WTC11 (cell line): ENCODE measurements at regions not wholly inside any gene's neighbourhood (a gene's known extent, or its start where the extent isn't known, plus 50 kb on each side); places are given as distances from the start of the nearest gene placed in this dataset.

ENCODE experiments used
- ATAC-seq: fragments of 200-7000 bp; cut with Tn5 transposase; 2 replicates; pipeline ENCODE4 v1.10.0; 2021; ENCODE audit warnings: mild to moderate bottlenecking, moderate library complexity
- CTCF ChIA-PET: fragments of 300-600 bp; sonication (Branson Sonifier 250); formaldehyde crosslinking; loops from one replicate; lab custom pipeline; 2021; ENCODE audit warnings: antibody characterized with exemption; lab: Charles Lee
- POLR2A ChIA-PET: fragments of 350-600 bp; sonication (Branson Sonifier 250); formaldehyde crosslinking; loops from one replicate; lab custom pipeline; 2021; ENCODE audit warnings: antibody characterized with exemption; lab: Charles Lee
- DNase-seq: peaks from one replicate; pipeline ENCODE4 v3.0.0; 2021; ENCODE audit warnings: low spot score
- H3K27ac Mint-ChIP-seq: 2 replicates; pipeline ENCODE4 v1.8.0; 2021; ENCODE audit warnings: mixed read lengths
- H3K27me3 Mint-ChIP-seq: 2 replicates; pipeline ENCODE4 v1.8.0; 2021; ENCODE audit warnings: low read depth, mild to moderate bottlenecking, moderate library complexity, mixed read lengths
- H3K36me3 Mint-ChIP-seq: 2 replicates; pipeline ENCODE4 v1.8.0; 2021; ENCODE audit warnings: mixed read lengths
- H3K4me1 Mint-ChIP-seq: 2 replicates; pipeline ENCODE4 v1.8.0; 2022; ENCODE audit warnings: mixed read lengths
- H3K4me3 Mint-ChIP-seq: 2 replicates; pipeline ENCODE4 v1.8.0; 2021; ENCODE audit warnings: mild to moderate bottlenecking, moderate library complexity, mixed read lengths
- H3K9me3 Mint-ChIP-seq: 2 replicates; pipeline ENCODE4 v1.8.0; 2021; ENCODE audit warnings: mixed read lengths
- CREB1 ChIP-seq: sonication (generic); formaldehyde crosslinking; IDR thresholded peaks from 2 replicates; pipeline ENCODE4 v1.8.0; 2023; ENCODE audit warnings: mild to moderate bottlenecking, missing genetic modification reagents
- ESRRA ChIP-seq: sonication (generic); formaldehyde crosslinking; IDR thresholded peaks from 2 replicates; pipeline ENCODE4 v1.8.1; 2022; ENCODE audit warnings: mild to moderate bottlenecking, missing genetic modification reagents, borderline replicate concordance
- FOXK1 ChIP-seq: sonication (generic); formaldehyde crosslinking; IDR thresholded peaks from 2 replicates; pipeline ENCODE4 v1.8.0; 2022; ENCODE audit warnings: mild to moderate bottlenecking, moderate library complexity, missing genetic modification reagents
- GABPB1 ChIP-seq: sonication (generic); formaldehyde crosslinking; IDR thresholded peaks from 2 replicates; pipeline ENCODE4 v1.8.1; 2023; ENCODE audit warnings: mild to moderate bottlenecking, missing genetic modification reagents
- NFATC4 ChIP-seq: fragments of 250-450 bp; sonication (Bioruptor Pico); IDR thresholded peaks from 2 replicates; pipeline ENCODE4 v1.9.0; 2021; ENCODE audit warnings: mild to moderate bottlenecking
- NFE2L1 ChIP-seq: sonication (generic); formaldehyde crosslinking; IDR thresholded peaks from 2 replicates; pipeline ENCODE4 v1.8.1; 2023; ENCODE audit warnings: missing genetic modification reagents
- NFYB ChIP-seq: sonication (generic); formaldehyde crosslinking; conservative IDR thresholded peaks from 2 replicates; pipeline ENCODE4 v1.8.0; 2022; ENCODE audit warnings: low read depth, missing genetic modification reagents
- PRRX2 ChIP-seq: fragments of 250-450 bp; sonication (Bioruptor Pico); IDR thresholded peaks from 2 replicates; pipeline ENCODE4 v1.8.0; 2021; ENCODE audit warnings: mild to moderate bottlenecking
- RELA ChIP-seq: sonication (generic); formaldehyde crosslinking; IDR thresholded peaks from 2 replicates; pipeline ENCODE4 v1.8.1; 2022; ENCODE audit warnings: missing genetic modification reagents, mild to moderate bottlenecking, borderline replicate concordance
- RORB ChIP-seq: fragments of 250-450 bp; sonication (Bioruptor Pico); IDR thresholded peaks from 2 replicates; pipeline ENCODE4 v1.9.0; 2021; ENCODE audit warnings: mild to moderate bottlenecking
- SOX15 ChIP-seq: fragments of 250-450 bp; sonication (Bioruptor Pico); IDR thresholded peaks from 2 replicates; pipeline ENCODE4 v1.9.0; 2021; ENCODE audit warnings: mild to moderate bottlenecking
- TEAD1 ChIP-seq: sonication (generic); formaldehyde crosslinking; IDR thresholded peaks from 2 replicates; pipeline ENCODE4 v1.8.0; 2022; ENCODE audit warnings: mild to moderate bottlenecking, missing genetic modification reagents
- TP53 ChIP-seq: sonication (generic); formaldehyde crosslinking; IDR thresholded peaks from 2 replicates; pipeline ENCODE4 v1.8.1; 2023; ENCODE audit warnings: mild to moderate bottlenecking, missing genetic modification reagents
- ZNF121 ChIP-seq: sonication (generic); formaldehyde crosslinking; IDR thresholded peaks from 2 replicates; pipeline ENCODE4 v1.8.0; 2023; ENCODE audit warnings: missing genetic modification reagents
- ZNF263 ChIP-seq: sonication (generic); formaldehyde crosslinking; IDR thresholded peaks from 2 replicates; pipeline ENCODE4 v1.8.1; 2022; ENCODE audit warnings: low read depth, mild to moderate bottlenecking, moderate library complexity, missing genetic modification reagents
- ZNF317 ChIP-seq: sonication (generic); formaldehyde crosslinking; IDR thresholded peaks from 2 replicates; pipeline ENCODE4 v1.8.1; 2023; ENCODE audit warnings: low read depth, mild to moderate bottlenecking, moderate library complexity, missing genetic modification reagents, borderline replicate concordance
- ZNF416 ChIP-seq: fragments of 250-450 bp; sonication (Bioruptor Pico); IDR thresholded peaks from 2 replicates; pipeline ENCODE4 v1.9.0; 2021; ENCODE audit warnings: mild to moderate bottlenecking, inconsistent platforms
- ZNF423 ChIP-seq: fragments of 250-450 bp; sonication (Bioruptor Pico); IDR thresholded peaks from 2 replicates; pipeline ENCODE4 v2.1.2; 2022; ENCODE audit warnings: mild to moderate bottlenecking, moderate library complexity
- ZNF671 ChIP-seq: fragments of 250-450 bp; sonication (Bioruptor Pico); IDR thresholded peaks from 2 replicates; pipeline ENCODE4 v1.8.0; 2021; ENCODE audit warnings: mild to moderate bottlenecking
- TF ChIP-seq, protein P1 (sequence below): sonication (generic); formaldehyde crosslinking; IDR thresholded peaks from 2 replicates; pipeline ENCODE4 v1.8.0; 2023; ENCODE audit warnings: mild to moderate bottlenecking, missing genetic modification reagents
- TF ChIP-seq, protein P2 (sequence below): fragments of 250-450 bp; sonication (Bioruptor Pico); IDR thresholded peaks from 2 replicates; pipeline ENCODE4 v2.1.2; 2022; ENCODE audit warnings: mild to moderate bottlenecking, moderate library complexity
- TF ChIP-seq, protein P3 (sequence below): fragments of 250-450 bp; sonication (Bioruptor Pico); IDR thresholded peaks from 2 replicates; pipeline ENCODE4 v1.8.0; 2021; ENCODE audit warnings: mild to moderate bottlenecking
- TF ChIP-seq, protein P4 (sequence below): fragments of 250-450 bp; sonication (Bioruptor Pico); IDR thresholded peaks from 2 replicates; pipeline ENCODE4 v1.9.0; 2021; ENCODE audit warnings: mild to moderate bottlenecking, borderline replicate concordance
- TF ChIP-seq, protein P5 (sequence below): sonication (generic); formaldehyde crosslinking; IDR thresholded peaks from 2 replicates; pipeline ENCODE4 v1.8.1; 2022; ENCODE audit warnings: low read depth, mild to moderate bottlenecking, moderate library complexity, missing genetic modification reagents, borderline replicate concordance

DNA sequence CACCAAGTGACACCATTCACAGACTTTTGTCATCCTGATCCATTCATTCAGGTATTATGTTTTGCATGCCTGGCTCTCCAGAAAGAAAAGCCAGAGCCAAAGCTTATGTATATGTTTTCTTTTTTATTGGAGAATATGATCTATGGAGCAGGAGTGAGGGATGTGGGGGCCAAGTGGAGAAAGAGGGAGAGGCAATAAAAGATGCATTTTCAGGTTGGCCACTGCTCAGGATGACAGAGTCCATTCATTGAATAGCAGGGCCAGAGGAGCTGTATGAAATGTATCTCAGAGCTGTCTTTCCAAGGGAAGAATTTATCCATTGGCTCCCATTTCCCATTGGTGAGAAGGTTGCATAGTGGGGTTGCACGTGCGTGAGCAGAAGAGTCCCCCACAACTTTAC lies 416.1 kb downstream of the ATP23 start (continued):
- TF ChIP-seq, protein P1, sequence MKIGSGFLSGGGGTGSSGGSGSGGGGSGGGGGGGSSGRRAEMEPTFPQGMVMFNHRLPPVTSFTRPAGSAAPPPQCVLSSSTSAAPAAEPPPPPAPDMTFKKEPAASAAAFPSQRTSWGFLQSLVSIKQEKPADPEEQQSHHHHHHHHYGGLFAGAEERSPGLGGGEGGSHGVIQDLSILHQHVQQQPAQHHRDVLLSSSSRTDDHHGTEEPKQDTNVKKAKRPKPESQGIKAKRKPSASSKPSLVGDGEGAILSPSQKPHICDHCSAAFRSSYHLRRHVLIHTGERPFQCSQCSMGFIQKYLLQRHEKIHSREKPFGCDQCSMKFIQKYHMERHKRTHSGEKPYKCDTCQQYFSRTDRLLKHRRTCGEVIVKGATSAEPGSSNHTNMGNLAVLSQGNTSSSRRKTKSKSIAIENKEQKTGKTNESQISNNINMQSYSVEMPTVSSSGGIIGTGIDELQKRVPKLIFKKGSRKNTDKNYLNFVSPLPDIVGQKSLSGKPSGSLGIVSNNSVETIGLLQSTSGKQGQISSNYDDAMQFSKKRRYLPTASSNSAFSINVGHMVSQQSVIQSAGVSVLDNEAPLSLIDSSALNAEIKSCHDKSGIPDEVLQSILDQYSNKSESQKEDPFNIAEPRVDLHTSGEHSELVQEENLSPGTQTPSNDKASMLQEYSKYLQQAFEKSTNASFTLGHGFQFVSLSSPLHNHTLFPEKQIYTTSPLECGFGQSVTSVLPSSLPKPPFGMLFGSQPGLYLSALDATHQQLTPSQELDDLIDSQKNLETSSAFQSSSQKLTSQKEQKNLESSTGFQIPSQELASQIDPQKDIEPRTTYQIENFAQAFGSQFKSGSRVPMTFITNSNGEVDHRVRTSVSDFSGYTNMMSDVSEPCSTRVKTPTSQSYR = no peak
- TF ChIP-seq NFYB (CRISPR knock-in tag) = no peak
- no peak for TF ChIP-seq FOXK1 (CRISPR knock-in tag)
- TF ChIP-seq SOX15 (CRISPR knock-in tag) = no peak
- TF ChIP-seq ZNF671 = no peak
- TF ChIP-seq, protein P2, sequence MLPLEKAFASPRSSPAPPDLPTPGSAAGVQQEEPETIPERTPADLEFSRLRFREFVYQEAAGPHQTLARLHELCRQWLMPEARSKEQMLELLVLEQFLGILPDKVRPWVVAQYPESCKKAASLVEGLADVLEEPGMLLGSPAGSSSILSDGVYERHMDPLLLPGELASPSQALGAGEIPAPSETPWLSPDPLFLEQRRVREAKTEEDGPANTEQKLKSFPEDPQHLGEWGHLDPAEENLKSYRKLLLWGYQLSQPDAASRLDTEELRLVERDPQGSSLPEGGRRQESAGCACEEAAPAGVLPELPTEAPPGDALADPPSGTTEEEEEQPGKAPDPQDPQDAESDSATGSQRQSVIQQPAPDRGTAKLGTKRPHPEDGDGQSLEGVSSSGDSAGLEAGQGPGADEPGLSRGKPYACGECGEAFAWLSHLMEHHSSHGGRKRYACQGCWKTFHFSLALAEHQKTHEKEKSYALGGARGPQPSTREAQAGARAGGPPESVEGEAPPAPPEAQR = no peak
- no peak for TF ChIP-seq PRRX2 (CRISPR knock-in tag)
- TF ChIP-seq RORB (CRISPR knock-in tag) = no peak
- TF ChIP-seq ZNF317 (CRISPR knock-in tag) = no peak
- TF ChIP-seq, protein P3, sequence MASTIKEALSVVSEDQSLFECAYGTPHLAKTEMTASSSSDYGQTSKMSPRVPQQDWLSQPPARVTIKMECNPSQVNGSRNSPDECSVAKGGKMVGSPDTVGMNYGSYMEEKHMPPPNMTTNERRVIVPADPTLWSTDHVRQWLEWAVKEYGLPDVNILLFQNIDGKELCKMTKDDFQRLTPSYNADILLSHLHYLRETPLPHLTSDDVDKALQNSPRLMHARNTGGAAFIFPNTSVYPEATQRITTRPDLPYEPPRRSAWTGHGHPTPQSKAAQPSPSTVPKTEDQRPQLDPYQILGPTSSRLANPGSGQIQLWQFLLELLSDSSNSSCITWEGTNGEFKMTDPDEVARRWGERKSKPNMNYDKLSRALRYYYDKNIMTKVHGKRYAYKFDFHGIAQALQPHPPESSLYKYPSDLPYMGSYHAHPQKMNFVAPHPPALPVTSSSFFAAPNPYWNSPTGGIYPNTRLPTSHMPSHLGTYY (CRISPR knock-in tag) = no peak
- TF ChIP-seq NFATC4 (CRISPR knock-in tag) = no peak
- no peak for TF ChIP-seq CREB1

DNA sequence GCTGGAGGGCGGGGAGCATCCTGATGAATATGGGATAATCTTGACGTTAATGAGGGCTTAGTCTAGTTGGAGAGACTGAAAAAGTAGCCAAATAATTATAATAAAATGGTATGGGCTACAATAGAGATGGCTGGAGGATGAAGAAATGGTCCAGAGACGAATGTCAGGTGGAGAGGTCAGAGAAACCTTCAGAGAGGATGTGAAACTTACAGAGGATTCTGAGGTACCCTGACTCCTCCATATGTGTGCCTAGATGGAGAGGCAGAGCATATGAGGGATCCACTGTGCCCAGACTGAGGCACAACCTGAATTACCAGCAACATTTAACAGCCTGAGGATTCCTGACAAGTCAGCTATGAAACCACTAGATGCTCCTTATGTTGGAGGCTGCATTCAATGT lies 417.0 kb downstream of the ATP23 start:
- Mint-ChIP-seq H3K27me3 (no peaks in the 10 kb centered on the region), H3K4me1 (no peaks in the 10 kb centered on the region), H3K4me3 (no peak overlapping the region), H3K36me3 (no peaks in the 10 kb centered on the region), H3K9me3 (0 out of 2 replicates have a peak, but pooled peaks cover 5% of the 10 kb centered on the region), H3K27ac (no peak overlapping the region)
- ChIA-PET POLR2A (no interaction called here), CTCF (no interaction called here)
- ATAC-seq = no peak
- no peak for TF ChIP-seq ZNF263 (CRISPR knock-in tag)
- TF ChIP-seq TEAD1 (CRISPR knock-in tag) = no peak
- no peak for TF ChIP-seq GABPB1 (CRISPR knock-in tag)
- no peak for TF ChIP-seq RELA (CRISPR knock-in tag)
- TF ChIP-seq, protein P4, sequence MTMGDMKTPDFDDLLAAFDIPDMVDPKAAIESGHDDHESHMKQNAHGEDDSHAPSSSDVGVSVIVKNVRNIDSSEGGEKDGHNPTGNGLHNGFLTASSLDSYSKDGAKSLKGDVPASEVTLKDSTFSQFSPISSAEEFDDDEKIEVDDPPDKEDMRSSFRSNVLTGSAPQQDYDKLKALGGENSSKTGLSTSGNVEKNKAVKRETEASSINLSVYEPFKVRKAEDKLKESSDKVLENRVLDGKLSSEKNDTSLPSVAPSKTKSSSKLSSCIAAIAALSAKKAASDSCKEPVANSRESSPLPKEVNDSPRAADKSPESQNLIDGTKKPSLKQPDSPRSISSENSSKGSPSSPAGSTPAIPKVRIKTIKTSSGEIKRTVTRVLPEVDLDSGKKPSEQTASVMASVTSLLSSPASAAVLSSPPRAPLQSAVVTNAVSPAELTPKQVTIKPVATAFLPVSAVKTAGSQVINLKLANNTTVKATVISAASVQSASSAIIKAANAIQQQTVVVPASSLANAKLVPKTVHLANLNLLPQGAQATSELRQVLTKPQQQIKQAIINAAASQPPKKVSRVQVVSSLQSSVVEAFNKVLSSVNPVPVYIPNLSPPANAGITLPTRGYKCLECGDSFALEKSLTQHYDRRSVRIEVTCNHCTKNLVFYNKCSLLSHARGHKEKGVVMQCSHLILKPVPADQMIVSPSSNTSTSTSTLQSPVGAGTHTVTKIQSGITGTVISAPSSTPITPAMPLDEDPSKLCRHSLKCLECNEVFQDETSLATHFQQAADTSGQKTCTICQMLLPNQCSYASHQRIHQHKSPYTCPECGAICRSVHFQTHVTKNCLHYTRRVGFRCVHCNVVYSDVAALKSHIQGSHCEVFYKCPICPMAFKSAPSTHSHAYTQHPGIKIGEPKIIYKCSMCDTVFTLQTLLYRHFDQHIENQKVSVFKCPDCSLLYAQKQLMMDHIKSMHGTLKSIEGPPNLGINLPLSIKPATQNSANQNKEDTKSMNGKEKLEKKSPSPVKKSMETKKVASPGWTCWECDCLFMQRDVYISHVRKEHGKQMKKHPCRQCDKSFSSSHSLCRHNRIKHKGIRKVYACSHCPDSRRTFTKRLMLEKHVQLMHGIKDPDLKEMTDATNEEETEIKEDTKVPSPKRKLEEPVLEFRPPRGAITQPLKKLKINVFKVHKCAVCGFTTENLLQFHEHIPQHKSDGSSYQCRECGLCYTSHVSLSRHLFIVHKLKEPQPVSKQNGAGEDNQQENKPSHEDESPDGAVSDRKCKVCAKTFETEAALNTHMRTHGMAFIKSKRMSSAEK (CRISPR knock-in tag) = no peak
- TF ChIP-seq FOXK1 (CRISPR knock-in tag) = no peak
- TF ChIP-seq ESRRA = no peak
- TF ChIP-seq TP53 (CRISPR knock-in tag) = no peak
- TF ChIP-seq ZNF423 = no peak
- TF ChIP-seq, protein P1 = no peak
- TF ChIP-seq ZNF416 = no peak
- no peak for TF ChIP-seq ZNF121 (CRISPR knock-in tag)
- TF ChIP-seq, protein P5, sequence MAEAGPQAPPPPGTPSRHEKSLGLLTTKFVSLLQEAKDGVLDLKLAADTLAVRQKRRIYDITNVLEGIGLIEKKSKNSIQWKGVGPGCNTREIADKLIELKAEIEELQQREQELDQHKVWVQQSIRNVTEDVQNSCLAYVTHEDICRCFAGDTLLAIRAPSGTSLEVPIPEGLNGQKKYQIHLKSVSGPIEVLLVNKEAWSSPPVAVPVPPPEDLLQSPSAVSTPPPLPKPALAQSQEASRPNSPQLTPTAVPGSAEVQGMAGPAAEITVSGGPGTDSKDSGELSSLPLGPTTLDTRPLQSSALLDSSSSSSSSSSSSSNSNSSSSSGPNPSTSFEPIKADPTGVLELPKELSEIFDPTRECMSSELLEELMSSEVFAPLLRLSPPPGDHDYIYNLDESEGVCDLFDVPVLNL (CRISPR knock-in tag) = no peak
- no peak for TF ChIP-seq NFE2L1 (CRISPR knock-in tag)
- no peak for TF ChIP-seq RORB (CRISPR knock-in tag)
- no peak for DNase-seq
